HG03196 (cell line): ENCODE measurements at regions not wholly inside any gene's neighbourhood (a gene's known extent, or its start where the extent isn't known, plus 50 kb on each side); places are given as distances from the start of the nearest gene placed in this dataset.

Experiments used
- ATAC-seq: cut with Tn5 transposase; IDR thresholded peaks from one replicate; pipeline ENCODE4 v1.9.1; 2021; ENCODE audit not compliant: unreplicated experiment

- ATAC-seq: no peak
These were observed 187.4 kb downstream of the OPA1 start for GRCh38 chr3:193780397-193780796.

DNA sequence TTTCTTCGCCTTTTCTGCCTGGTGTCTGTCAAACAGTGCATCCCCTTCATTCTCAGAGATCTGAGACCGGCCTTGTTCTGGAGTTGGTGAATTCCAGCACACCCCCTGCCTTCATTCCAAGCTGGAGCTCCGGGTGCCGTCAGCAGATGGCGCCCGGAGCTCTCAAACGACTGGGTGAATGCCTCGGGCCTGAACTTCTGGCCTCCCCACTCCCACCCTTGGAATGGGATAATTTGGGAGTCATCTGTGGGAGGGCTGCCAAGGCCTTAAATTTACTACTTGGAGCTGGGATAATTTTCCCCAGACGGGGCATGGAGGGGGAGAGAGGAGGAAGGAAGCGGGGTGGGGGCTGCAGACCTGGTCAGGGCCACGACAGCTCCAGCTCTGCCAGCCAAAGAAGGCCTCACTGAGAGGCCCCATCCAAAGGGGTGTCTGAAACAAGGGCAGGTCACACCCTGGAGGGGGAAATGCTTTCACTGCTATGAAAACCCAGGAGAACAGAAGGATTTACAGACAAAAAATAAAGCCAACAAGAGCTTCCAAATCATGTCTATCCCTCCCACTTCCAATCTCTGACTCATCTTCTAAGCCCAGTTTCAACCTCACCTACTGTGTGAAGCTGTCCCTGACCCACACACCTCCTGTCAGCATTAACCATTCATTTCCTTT is 187.9 kb downstream of the OPA1 start:
- no peak for ATAC-seq

GRCh38 chr3:193782276-193782647 is 189.3 kb downstream of the OPA1 start:
- no peak for ATAC-seq

DNA sequence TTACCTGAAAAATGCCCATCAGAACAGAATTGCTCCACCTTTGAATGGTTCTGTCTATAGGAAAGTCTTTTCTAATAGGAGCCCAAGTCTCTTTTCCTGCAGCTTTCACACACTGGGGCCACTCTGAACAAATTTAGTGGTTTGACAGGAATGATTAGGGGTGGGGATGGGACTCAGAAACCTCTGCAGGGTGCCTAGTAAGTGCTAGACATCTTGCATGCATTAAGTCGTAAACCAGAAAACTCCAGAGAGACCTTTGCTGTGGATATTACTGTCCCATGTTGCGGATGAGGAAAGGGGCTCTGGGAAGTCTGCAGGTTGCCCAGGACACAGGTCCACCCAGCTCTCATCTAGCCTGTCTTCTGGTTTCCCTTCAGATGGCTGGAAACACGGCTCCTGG is 189.7 kb downstream of the OPA1 start:
- no peak for ATAC-seq

- no peak for ATAC-seq
These were observed 190.3 kb downstream of the OPA1 start for GRCh38 chr3:193783166-193783896.

- no peak for ATAC-seq
These were observed 191.8 kb downstream of the OPA1 start for GRCh38 chr3:193784822-193785221.

DNA sequence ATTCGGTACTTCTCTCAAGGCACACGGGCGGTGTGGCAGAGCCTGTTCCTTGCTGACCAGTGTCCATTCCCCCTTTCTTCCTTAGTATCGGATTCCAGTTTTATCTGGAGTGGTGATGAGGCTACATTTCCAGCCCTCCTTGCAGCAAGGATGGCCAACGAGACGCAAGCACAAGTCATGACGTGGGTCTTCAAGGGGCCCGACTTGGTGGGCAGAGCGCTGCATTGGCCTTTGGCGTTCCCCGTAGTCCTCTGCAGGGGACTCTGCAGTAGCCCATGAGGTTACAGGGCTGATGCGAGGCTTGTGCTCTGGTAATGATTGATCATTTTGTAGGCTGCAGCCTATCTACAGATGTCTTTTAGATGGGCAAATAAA is 194.5 kb downstream of the OPA1 start:
- no peak for ATAC-seq

DNA sequence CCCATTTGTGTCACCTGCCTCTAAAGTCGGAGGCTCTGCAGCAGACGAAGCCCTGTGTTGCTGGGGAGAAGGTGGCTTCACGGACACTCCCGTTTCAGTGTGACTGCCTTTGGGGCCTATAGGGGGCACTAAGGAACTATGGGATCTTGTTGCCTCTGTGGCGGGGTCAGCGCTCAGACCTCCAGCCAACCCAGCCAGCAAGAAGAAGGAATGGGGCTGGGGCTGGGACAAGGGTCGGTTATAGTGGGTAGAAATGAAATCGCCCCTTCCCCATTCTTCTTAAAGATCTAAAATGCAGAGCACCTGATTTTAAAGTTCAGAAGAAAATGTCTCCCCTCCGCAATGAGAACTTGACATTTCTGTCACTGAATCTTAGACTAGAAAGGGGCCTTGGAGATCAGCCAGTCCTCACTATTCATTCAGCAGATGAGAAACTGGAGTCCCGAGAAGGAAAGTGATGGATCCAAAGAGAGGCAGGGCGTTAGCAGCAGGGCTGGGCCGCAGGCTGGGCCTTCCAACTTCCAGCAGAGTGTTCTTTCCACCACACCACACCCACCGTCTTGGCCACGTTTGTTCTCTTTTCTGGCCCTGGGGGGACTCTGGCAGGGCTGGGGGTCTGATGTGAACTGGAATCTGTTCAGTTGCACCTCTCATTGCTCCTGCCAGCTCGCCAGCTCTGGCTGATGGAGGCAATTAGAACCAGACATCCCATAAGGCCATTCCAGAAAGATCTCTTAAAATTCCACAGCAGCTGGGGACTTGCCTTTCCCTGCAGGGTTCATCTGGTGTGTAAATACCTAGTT is 195.4 kb downstream of the OPA1 start:
- ATAC-seq: peak; percentile 89

DNA sequence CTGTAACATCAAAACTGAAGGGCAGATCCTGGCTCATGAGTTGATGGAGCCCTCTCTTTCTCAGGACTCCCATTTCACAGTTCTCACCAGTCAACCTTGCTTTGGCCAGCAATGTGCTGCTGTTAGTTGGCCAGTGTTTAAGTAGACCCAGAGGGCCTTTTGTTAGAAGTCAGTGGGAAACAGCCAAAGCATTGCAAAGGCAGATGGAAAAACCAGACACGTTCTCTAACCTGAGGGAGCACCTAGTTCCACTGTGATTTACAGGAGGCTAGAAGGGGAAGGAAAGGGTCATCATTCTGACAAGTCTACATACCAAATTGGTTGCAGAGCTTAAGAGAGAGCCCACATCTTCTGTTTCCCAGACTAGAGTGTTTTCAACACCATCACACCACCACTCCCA is 196.4 kb downstream of the OPA1 start:
- no peak for ATAC-seq

- ATAC-seq: no peak
These were observed 197.3 kb downstream of the OPA1 start for GRCh38 chr3:193790086-193790990.

- ATAC-seq: no peak
These were observed 198.3 kb downstream of the OPA1 start for GRCh38 chr3:193791041-193792032.

- no peak for ATAC-seq
These were observed 200.1 kb downstream of the OPA1 start for GRCh38 chr3:193793123-193793522.

GRCh38 chr3:193794002-193794881 is 201.2 kb downstream of the OPA1 start:
- ATAC-seq: no peak

DNA sequence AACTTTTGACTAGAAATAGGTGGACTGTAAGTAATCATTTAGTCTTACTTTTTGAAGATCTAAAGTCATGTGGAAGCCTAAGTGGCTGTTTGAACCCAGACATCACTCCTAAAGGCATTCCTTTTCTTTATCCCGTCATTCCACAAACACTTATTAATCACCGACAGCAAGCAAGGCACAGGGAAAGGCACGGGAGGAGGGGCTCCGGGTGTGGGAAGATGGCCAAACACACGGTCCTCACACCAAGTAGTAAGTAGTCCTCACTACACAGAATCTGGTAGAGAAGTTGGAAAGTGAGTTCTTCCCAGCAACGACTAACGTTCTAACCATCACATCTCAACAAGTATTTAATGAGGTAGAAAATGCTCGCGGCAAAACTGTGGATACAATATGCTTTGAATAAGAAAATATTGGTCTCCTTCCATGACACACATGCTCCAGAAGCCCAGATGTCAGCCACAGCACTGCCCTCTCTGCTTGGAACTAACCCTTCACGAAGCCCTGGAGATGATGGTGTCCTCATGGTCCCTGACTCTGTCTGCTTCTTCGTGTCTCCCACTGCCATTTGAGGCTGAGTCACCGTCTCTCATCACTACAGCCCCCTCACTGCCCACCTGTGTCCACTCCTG is 202.2 kb downstream of the OPA1 start:
- no peak for ATAC-seq

- no peak for ATAC-seq
These were observed 203.1 kb downstream of the OPA1 start for GRCh38 chr3:193796089-193796488.

GRCh38 chr3:193797566-193797965 is 204.6 kb downstream of the OPA1 start:
- no peak for ATAC-seq

DNA sequence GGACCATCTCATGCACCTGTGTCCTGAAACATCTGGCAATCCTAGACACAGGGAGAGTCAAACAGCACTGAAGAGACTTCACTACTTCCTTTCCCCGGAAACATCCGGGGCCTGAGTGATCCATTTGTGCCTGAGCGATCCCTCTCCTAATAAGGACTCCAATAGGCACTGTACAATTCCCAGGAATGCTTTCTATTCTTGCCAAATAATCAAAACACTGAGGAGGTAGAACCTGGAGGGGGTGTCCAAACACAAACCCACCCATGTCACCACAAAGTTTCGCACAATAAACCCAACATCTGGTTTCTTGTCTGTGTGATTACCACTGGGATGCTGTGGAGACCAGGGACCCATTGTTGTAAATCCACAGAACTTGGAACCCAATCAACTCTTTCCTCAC is 205.0 kb downstream of the OPA1 start:
- no peak for ATAC-seq
